Stomach (tissue), 8 donors: ENCODE measurements at regions not wholly inside any gene's neighbourhood (a gene's known extent, or its start where the extent isn't known, plus 50 kb on each side); places are given as distances from the start of the nearest gene placed in this dataset.

ENCODE experiments used
- DNase-seq, 2 donors: peaks; one replicate each; pipeline versions ENCODE4 v3.0.0 to v3.0.0-alpha.2; 2013 to 2019
- H3K27ac ChIP-seq, 5 donors: fragments of 200-600 bp in 4 of 5; sonication (generic) in 4 of 5; one replicate each; pipeline ENCODE4 v1.5.1; 2013 to 2019; ENCODE audit warnings: mild to moderate bottlenecking in 1 of 5, moderate library complexity in 1 of 5
- H3K27me3 ChIP-seq, 3 donors: fragments of 200-600 bp; sonication (generic); one replicate each; pipeline ENCODE4 v1.5.1; 2017 to 2019; ENCODE audit warnings: mixed run types in 1 of 3
- H3K36me3 ChIP-seq, 4 donors: fragments of 200-600 bp; sonication (generic); 1 replicate in 3 of 4; 2 replicates in 1 of 4; pipeline ENCODE4 v1.5.1; 2016 to 2019
- H3K4me1 ChIP-seq, 4 donors: fragments of 200-600 bp; sonication (generic); one replicate each; pipeline ENCODE4 v1.5.1; 2016 to 2019
- H3K4me3 ChIP-seq, 4 donors: fragments of 200-600 bp; sonication (generic) in 3 of 4; one replicate each; pipeline ENCODE4 v1.5.1; 2016 to 2019; ENCODE audit warnings: mild to moderate bottlenecking in 1 of 4
- H3K9me3 ChIP-seq, 4 donors: fragments of 200-600 bp; sonication (generic); one replicate each; pipeline ENCODE4 v1.5.1; 2016 to 2019
- EP300 ChIP-seq: sonication (generic); formaldehyde crosslinking; IDR thresholded peaks from one replicate; pipeline ENCODE4 v1.6.1; 2017; ENCODE audit warnings: antibody characterized with exemption
- POLR2A ChIP-seq, 4 donors: fragments of 450-650 bp; IDR thresholded peaks; one replicate each; pipeline ENCODE4 v1.6.1; 2016; ENCODE audit warnings: antibody characterized with exemption in 4 of 4, control low read depth in 2 of 4, mild to moderate bottlenecking in 1 of 4, moderate library complexity in 1 of 4
- POLR2AphosphoS5 ChIP-seq, 3 donors: sonication (generic); formaldehyde crosslinking; IDR thresholded peaks; one replicate each; pipeline ENCODE4 v1.6.1; 2016; ENCODE audit warnings: antibody characterized with exemption in 3 of 3
- WGBS, 5 donors: extraction: QIAGEN DNeasy Blood & Tissue Kit in 3 of 5; methylation state at CpG; one replicate each; pipeline versions ENCODE4 v1.1.5 to v1.1.7; 2013 to 2018; 5-methylcytosine and 5-hydroxymethylcytosine counted together
- intact Hi-C: fragments of 100-400 bp; cut with DNase I; formaldehyde crosslinking; loops from one replicate; pipeline ENCODE4 v1.15.1; 2023; ENCODE audit warnings: low total_unique reads
- TF ChIP-seq, protein P1 (sequence below), 7 experiments: fragments of 450-650 bp in 4 of 7; fragments of 200-600 bp in 3 of 7; sonication (generic) in 3 of 7; IDR thresholded peaks; one replicate each; pipeline ENCODE4 v1.5.1; 2016 to 2019; ENCODE audit warnings: antibody characterized with exemption in 7 of 7, control low read depth in 2 of 7, mild to moderate bottlenecking in 1 of 7
- donor health status: healthy with polysubstance abuse.
- donor health status: Bipolar disorder and iron deficiency.
- donor health status: healthy.

DNA sequence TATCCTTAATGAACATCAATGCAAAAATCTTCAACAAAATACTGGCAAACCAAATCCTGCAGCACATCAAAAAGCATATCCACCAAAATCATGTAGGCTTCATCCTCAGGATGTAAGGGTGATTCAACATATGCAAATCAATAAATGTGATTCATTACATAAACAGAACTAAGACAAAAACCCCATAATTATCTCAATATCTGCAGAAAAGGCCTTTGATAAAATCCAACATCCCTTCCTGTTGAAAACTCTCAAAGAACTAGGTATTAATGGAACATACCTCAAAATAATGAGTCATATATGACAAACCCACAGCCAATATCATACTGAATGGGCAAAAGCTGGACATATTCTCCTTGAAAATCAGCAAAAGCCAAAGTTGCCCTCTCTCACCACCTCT lies 54.6 kb upstream of the DEPDC1 start:
- H3K4me3 ChIP-seq, result no peak overlapping the region
- no peak for TF ChIP-seq POLR2AphosphoS5 (IDR thresholded peaks at IDR 0.05)
- TF ChIP-seq POLR2A (IDR thresholded peaks at IDR 0.05), result no peak
- no peak for TF ChIP-seq EP300
- TF ChIP-seq, protein P1, sequence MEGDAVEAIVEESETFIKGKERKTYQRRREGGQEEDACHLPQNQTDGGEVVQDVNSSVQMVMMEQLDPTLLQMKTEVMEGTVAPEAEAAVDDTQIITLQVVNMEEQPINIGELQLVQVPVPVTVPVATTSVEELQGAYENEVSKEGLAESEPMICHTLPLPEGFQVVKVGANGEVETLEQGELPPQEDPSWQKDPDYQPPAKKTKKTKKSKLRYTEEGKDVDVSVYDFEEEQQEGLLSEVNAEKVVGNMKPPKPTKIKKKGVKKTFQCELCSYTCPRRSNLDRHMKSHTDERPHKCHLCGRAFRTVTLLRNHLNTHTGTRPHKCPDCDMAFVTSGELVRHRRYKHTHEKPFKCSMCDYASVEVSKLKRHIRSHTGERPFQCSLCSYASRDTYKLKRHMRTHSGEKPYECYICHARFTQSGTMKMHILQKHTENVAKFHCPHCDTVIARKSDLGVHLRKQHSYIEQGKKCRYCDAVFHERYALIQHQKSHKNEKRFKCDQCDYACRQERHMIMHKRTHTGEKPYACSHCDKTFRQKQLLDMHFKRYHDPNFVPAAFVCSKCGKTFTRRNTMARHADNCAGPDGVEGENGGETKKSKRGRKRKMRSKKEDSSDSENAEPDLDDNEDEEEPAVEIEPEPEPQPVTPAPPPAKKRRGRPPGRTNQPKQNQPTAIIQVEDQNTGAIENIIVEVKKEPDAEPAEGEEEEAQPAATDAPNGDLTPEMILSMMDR (IDR thresholded peaks at IDR 0.05), result no peak
- intact Hi-C loops, result no loop called here
- no peaks in the 10 kb centered on the region for H3K27me3 ChIP-seq
- H3K9me3 ChIP-seq, result peaks cover 0 to 20% (median 7%) of the 10 kb centered on the region in 4 donors
- DNase-seq, result no peak
- H3K27ac ChIP-seq, result no peak overlapping the region
- no peaks in the 10 kb centered on the region for H3K4me1 ChIP-seq
- H3K36me3 ChIP-seq, result no peaks in the 10 kb centered on the region

DNA sequence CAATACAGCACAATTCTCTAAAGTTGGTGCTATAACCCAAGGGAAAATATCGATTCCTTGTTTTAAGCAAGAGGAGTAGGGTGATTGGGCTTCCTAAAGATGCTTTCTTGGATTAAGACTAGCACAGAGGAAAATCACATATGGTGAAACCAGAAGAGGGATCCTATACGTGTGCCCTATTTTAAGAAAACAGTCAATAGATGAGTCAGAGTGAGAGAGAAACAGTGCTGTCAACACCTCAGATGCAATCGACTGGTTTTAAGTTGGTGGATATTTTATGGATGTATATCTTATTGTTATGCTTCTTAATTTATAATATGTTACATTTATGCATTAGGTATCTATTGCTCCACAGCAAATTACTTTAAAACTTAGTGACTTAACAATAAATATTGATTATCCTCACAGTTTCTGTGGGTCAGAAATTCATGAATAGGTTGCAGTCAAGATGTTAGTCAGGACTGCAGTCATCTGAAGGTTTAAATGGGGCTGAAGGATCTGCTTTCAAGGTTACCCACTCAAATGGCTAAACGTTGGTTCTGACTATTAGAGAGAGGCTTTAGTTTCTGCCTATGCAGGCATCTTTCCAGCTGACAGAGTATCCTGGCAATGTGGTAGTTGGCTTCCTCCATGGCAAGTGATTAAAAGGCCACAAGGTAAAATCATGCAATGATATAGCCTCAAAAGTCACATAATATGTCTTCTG lies 61.6 kb upstream of the DEPDC1 start:
- Histone ChIP-seq H3K4me1 (no peaks in the 10 kb centered on the region), H3K27ac (no peak overlapping the region), H3K36me3 (no peaks in the 10 kb centered on the region), H3K9me3 (peaks cover 0 to 9% (median 3%) of the 10 kb centered on the region in 4 donors), H3K27me3 (no peaks in the 10 kb centered on the region), H3K4me3 (no peak overlapping the region)
- no peak for DNase-seq
- intact Hi-C loops, result no loop called here
- WGBS, 5 donors, result 46 to 68% (median 63%) methylated on average over 4 of the region's 4 CpGs
- TF ChIP-seq POLR2AphosphoS5 (IDR thresholded peaks at IDR 0.05), result no peak
- TF ChIP-seq, protein P1 (IDR thresholded peaks at IDR 0.05), result no peak
- no peak for TF ChIP-seq POLR2A (IDR thresholded peaks at IDR 0.05)
- no peak for TF ChIP-seq EP300

DNA sequence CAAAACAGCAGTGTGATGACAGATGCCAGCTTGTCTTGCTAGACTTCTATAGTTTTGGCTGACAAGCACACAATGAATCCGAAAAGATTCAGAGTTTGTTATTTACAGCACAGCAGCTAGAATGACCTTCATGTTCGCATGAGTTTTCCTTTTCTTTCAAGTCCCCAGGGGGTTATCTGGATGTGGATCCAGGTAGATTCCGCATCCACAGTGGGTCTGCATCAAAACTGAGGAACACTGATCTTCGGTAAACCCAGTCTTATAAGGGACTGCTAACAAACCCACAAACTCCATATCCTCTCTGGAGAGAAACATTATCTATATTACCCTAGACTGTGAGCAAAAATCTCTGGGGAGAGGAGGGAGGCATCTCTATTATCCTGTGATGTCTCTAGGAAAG lies 69.0 kb upstream of the DEPDC1 start:
- intact Hi-C loops, result no loop called here
- Histone ChIP-seq H3K4me1 (no peaks in the 10 kb centered on the region), H3K4me3 (no peak overlapping the region), H3K9me3 (no peaks in the 10 kb centered on the region), H3K36me3 (no peaks in the 10 kb centered on the region), H3K27ac (no peak overlapping the region), H3K27me3 (no peaks in the 10 kb centered on the region)
- no peak for TF ChIP-seq POLR2A (IDR thresholded peaks at IDR 0.05)
- no peak for DNase-seq
- 33 to 47% (median 40%) methylated on average over 4 of the region's 4 CpGs for WGBS, 5 donors

DNA sequence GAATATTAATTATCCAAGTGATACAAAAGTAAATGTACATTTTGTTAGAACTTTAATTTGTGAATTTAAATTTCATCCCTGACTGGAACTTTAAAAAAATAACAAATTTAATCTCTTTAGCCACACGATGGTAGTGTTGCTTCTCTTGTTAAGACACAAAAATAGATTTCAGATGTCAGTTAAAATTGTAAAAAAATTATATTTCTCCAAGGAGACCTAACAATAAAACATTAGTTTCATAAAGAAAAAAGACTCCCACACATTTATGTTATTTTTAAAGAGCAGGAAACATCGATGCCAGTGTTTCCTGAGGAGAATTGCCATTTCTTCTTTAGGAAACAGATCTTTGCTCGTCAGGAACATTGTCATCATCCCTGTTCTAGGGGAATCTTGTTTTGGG lies 74.0 kb upstream of the DEPDC1 start:
- Histone ChIP-seq H3K27ac (no peak overlapping the region), H3K27me3 (no peaks in the 10 kb centered on the region), H3K4me1 (no peaks in the 10 kb centered on the region), H3K9me3 (no peaks in the 10 kb centered on the region), H3K36me3 (no peaks in the 10 kb centered on the region), H3K4me3 (no peak overlapping the region)
- intact Hi-C loops, result no loop called here
- no peak for TF ChIP-seq POLR2A (IDR thresholded peaks at IDR 0.05)
- DNase-seq, result peak in 1 of 2 donors; percentile 6
- WGBS, 5 donors, result 40 to 58% (median 49%) methylated on average over 3 of the region's 3 CpGs

DNA sequence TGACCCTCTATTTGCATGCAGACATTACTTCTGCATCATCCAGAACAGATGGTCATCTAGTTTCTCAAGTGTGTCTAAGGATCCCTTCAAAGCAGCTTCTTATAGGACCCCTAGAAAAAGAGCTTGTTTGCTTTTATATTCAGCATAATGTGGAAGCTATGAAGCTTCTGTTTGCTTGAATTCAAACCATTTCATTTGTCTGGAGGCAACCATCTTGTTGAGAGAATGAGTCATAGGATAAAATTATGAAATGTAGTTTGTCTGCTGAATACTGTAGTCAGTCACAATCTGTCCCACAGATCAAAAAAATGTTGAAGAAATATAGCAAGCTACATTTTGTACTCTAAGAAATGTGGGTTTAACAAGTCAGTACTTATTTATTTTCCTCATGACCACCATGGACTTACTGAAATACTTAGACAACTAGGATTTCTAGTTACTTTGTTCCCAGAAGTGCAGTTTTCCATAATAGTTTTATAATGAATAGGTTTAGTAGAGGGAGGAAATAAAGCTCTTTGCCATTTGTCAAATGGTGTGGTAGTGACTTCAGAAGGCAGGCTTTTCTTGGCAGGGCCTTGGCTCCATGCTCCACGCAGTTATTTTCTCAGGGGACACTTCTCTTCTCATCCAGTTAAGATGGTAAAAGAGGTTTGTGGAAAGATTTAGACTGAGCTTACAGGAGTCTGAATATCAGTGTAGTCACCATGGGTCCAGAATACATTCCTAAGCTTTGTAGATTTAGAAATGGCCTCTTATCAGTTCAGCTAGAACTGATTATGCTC lies 74.8 kb upstream of the DEPDC1 start:
- WGBS, 5 donors, result 54 to 73% (median 65%) methylated on average over 1 of the region's 1 CpG
- intact Hi-C loops, result no loop called here

More for the DNA sequence above, 74.8 kb upstream of the DEPDC1 start:
- Histone ChIP-seq H3K27ac (no peak overlapping the region), H3K4me3 (no peak overlapping the region), H3K4me1 (no peaks in the 10 kb centered on the region), H3K27me3 (no peaks in the 10 kb centered on the region), H3K36me3 (no peaks in the 10 kb centered on the region), H3K9me3 (no peaks in the 10 kb centered on the region)
- TF ChIP-seq POLR2A (IDR thresholded peaks at IDR 0.05) (no peak), EP300 (no peak), POLR2AphosphoS5 (IDR thresholded peaks at IDR 0.05) (no peak)
- TF ChIP-seq, protein P1 (IDR thresholded peaks at IDR 0.05), result no peak
- DNase-seq, result peak in 1 of 2 donors; percentile 2
